Duodenal mucosa (tissue), 2 donors: ENCODE measurements at regions not wholly inside any gene's neighbourhood (a gene's known extent, or its start where the extent isn't known, plus 50 kb on each side); places are given as distances from the start of the nearest gene placed in this dataset.

Source experiments
- H3K27ac ChIP-seq: one replicate; pipeline ENCODE4 v1.7.0; 2013; ENCODE audit warnings: low read depth, low read length
- H3K27me3 ChIP-seq, 2 donors: one replicate each; pipeline ENCODE4 v1.7.0; 2013; ENCODE audit warnings: low read length in 2 of 2, control low read depth in 1 of 2; ENCODE audit not compliant: insufficient read depth in 2 of 2, control insufficient read depth in 1 of 2
- H3K36me3 ChIP-seq, 2 donors: one replicate each; pipeline ENCODE4 v1.7.0; 2013; ENCODE audit warnings: low read length in 2 of 2, control low read depth in 1 of 2; ENCODE audit not compliant: insufficient read depth in 2 of 2, control insufficient read depth in 1 of 2
- H3K4me1 ChIP-seq, 2 donors: one replicate each; pipeline ENCODE4 v1.7.0; 2013; ENCODE audit warnings: low read length in 2 of 2, control low read depth in 1 of 2; ENCODE audit not compliant: insufficient read depth in 2 of 2, control insufficient read depth in 1 of 2
- H3K4me3 ChIP-seq, 2 donors: one replicate each; pipeline ENCODE4 v1.7.0; 2013; ENCODE audit warnings: low read length in 2 of 2, low read depth in 1 of 2
- H3K9ac ChIP-seq, 2 donors: one replicate each; pipeline ENCODE4 v1.7.0; 2013; ENCODE audit warnings: low read length in 2 of 2, low read depth in 1 of 2
- H3K9me3 ChIP-seq, 2 donors: one replicate each; pipeline ENCODE4 v1.7.0; 2013; ENCODE audit warnings: low read length in 2 of 2, control low read depth in 1 of 2; ENCODE audit not compliant: control insufficient read depth in 1 of 2

GRCh38 chr6:8526624-8527023 is 91.3 kb upstream of the SLC35B3 start:
- H3K4me3 ChIP-seq: no peak overlapping the region
- H3K27ac ChIP-seq: no peak overlapping the region
- no peaks in the 10 kb centered on the region for H3K4me1 ChIP-seq

GRCh38 chr6:8525370-8525769 is 90.0 kb upstream of the SLC35B3 start:
- H3K4me3 ChIP-seq: no peak overlapping the region
- H3K27ac ChIP-seq: no peak overlapping the region
- H3K9me3 ChIP-seq: peaks cover 0 to 3% of the 10 kb centered on the region in 2 donors
- H3K9ac ChIP-seq: no peak overlapping the region
- H3K36me3 ChIP-seq: no peaks in the 10 kb centered on the region
- no peaks in the 10 kb centered on the region for H3K4me1 ChIP-seq
- H3K27me3 ChIP-seq: no peaks in the 10 kb centered on the region

More at GRCh38 chr6:8526624-8527023, 91.3 kb upstream of the SLC35B3 start:
- Histone ChIP-seq H3K9ac (no peak overlapping the region), H3K36me3 (no peaks in the 10 kb centered on the region), H3K9me3 (peaks cover 0 to 3% of the 10 kb centered on the region in 2 donors), H3K27me3 (no peaks in the 10 kb centered on the region)

GRCh38 chr6:8513174-8513573 is 77.8 kb upstream of the SLC35B3 start:
- Histone ChIP-seq H3K4me1 (no peaks in the 10 kb centered on the region), H3K27me3 (no peaks in the 10 kb centered on the region), H3K4me3 (no peak overlapping the region), H3K9ac (no peak overlapping the region), H3K36me3 (no peaks in the 10 kb centered on the region), H3K9me3 (no peaks in the 10 kb centered on the region), H3K27ac (no peak overlapping the region)

GRCh38 chr6:8507286-8507685 is 71.9 kb upstream of the SLC35B3 start:
- no peak overlapping the region for H3K4me3 ChIP-seq
- no peaks in the 10 kb centered on the region for H3K4me1 ChIP-seq
- no peaks in the 10 kb centered on the region for H3K36me3 ChIP-seq
- H3K27me3 ChIP-seq: no peaks in the 10 kb centered on the region
- H3K9ac ChIP-seq: no peak overlapping the region
- H3K27ac ChIP-seq: no peak overlapping the region
- H3K9me3 ChIP-seq: no peaks in the 10 kb centered on the region

GRCh38 chr6:8506126-8506525 is 70.8 kb upstream of the SLC35B3 start:
- no peaks in the 10 kb centered on the region for H3K27me3 ChIP-seq
- no peak overlapping the region for H3K9ac ChIP-seq
- H3K9me3 ChIP-seq: no peaks in the 10 kb centered on the region
- no peak overlapping the region for H3K4me3 ChIP-seq
- H3K36me3 ChIP-seq: no peaks in the 10 kb centered on the region
- H3K27ac ChIP-seq: no peak overlapping the region
- no peaks in the 10 kb centered on the region for H3K4me1 ChIP-seq

- Histone ChIP-seq H3K9ac (no peak overlapping the region), H3K27me3 (no peaks in the 10 kb centered on the region), H3K36me3 (no peaks in the 10 kb centered on the region), H3K4me3 (no peak overlapping the region), H3K9me3 (no peaks in the 10 kb centered on the region), H3K27ac (no peak overlapping the region), H3K4me1 (no peaks in the 10 kb centered on the region)
Measured at GRCh38 chr6:8499540-8499939, 64.2 kb upstream of the SLC35B3 start.

GRCh38 chr6:8494730-8495129 is 59.4 kb upstream of the SLC35B3 start:
- Histone ChIP-seq H3K9me3 (no peaks in the 10 kb centered on the region), H3K36me3 (no peaks in the 10 kb centered on the region), H3K27ac (no peak overlapping the region), H3K27me3 (no peaks in the 10 kb centered on the region), H3K4me3 (no peak overlapping the region), H3K9ac (no peak overlapping the region), H3K4me1 (no peaks in the 10 kb centered on the region)

GRCh38 chr6:8492536-8493133 is 57.3 kb upstream of the SLC35B3 start:
- Histone ChIP-seq H3K27ac (no peak overlapping the region), H3K9me3 (no peaks in the 10 kb centered on the region), H3K4me3 (no peak overlapping the region), H3K4me1 (no peaks in the 10 kb centered on the region), H3K9ac (no peak overlapping the region), H3K36me3 (no peaks in the 10 kb centered on the region), H3K27me3 (no peaks in the 10 kb centered on the region)
